ENCODE measurements at regions not wholly inside any gene's neighbourhood (a gene's known extent, or its start where the extent isn't known, plus 50 kb on each side); places are given as distances from the start of the nearest gene placed in this dataset.

DNA sequence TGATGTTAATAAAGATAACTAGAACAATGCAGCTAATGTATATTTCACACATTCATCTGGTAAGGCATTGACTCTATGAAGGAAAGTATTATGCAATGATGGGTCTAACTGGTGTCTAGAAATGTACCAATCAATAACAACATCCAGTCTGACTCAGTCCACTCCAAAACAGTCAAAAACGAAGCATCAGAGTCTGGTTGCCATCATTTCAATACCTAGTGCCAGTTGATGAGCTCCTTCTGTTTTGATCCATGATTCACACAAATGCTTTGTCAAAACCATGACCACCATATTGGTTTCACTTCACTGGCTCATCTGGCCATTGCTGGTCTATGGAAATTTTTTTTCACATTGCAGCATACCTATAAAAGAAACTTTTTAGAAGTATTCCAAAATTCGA lies 747.2 kb upstream of the TMEM132C start:
- no peak for DNase-seq (ENCODE audit: low read depth, low spot score)
- no peak for TF ChIP-seq CTCF (IDR thresholded peaks at IDR 0.05; ENCODE audit: low read depth, low read length)

DNA sequence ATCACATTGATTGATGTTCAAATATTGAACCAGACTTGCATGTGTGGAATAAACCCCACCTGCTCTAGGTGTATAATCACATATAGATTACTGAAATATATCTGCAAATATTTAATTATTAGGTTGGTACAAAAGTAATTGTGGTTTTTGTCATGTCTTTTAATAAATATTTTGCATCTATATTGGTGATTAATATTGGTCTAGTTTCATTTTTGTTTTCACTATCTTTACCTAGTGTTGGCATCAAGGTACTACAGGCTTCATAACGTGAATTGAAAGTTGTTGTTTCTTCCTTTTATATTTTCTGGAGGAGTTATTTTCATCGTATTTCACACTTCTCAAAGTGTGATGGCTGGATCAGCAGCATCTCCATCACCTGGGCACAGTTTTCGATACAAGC lies 740.0 kb upstream of the TMEM132C start:
- DNase-seq (ENCODE audit: low read depth, low spot score) = no peak
- ChIA-PET POLR2A (no interaction called here), CTCF (no interaction called here)

More for the DNA sequence above, 747.2 kb upstream of the TMEM132C start:
- H3K27me3 ChIP-seq (ENCODE audit: control insufficient read depth, insufficient read depth, low read length) = no peaks in the 10 kb centered on the region
- POLR2A ChIA-PET = no interaction called here
- H3K27ac ChIP-seq (ENCODE audit: low read depth, low read length) = no peak overlapping the region
- H3K4me3 ChIP-seq (ENCODE audit: low read depth, low read length) = no peak overlapping the region
- no peaks in the 10 kb centered on the region for H3K9me3 ChIP-seq (ENCODE audit: control insufficient read depth, insufficient read depth, low read length)
- CTCF ChIA-PET = no interaction called here

DNA sequence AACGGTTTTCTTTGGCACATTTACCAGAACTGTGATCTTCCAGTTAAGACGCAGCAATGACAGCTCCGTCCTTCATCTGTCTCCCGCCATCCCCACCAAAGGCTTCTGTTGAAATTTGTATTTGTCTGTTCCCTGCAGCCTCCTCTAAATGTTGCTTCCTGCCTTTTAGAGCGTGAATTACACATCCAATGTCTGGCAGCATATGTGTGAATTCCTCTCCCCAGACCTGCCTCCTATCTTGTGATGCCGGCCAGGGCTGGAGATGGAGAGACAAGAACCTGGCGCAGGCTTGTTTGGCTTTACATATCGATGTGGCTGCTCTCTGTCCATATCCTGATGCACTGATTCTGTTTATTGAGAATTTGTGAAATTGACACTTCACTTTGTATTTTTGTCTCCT lies 738.4 kb upstream of the TMEM132C start:
- POLR2A ChIA-PET = no interaction called here
- Histone ChIP-seq H3K9me3 (ENCODE audit: control insufficient read depth, insufficient read depth, low read length) (no peaks in the 10 kb centered on the region; the same call in 1 of the 2 replicates), H3K27ac (ENCODE audit: low read depth, low read length) (no peak overlapping the region), H3K27me3 (ENCODE audit: control insufficient read depth, insufficient read depth, low read length) (no peaks in the 10 kb centered on the region), H3K4me3 (ENCODE audit: low read depth, low read length) (no peak overlapping the region)
- CTCF ChIA-PET = no interaction called here
- no peak for DNase-seq (ENCODE audit: low read depth, low spot score)
- no peak for TF ChIP-seq CTCF (IDR thresholded peaks at IDR 0.05; ENCODE audit: low read depth, low read length)

More for the DNA sequence above, 740.0 kb upstream of the TMEM132C start:
- Histone ChIP-seq H3K27me3 (ENCODE audit: control insufficient read depth, insufficient read depth, low read length) (no peaks in the 10 kb centered on the region), H3K9me3 (ENCODE audit: control insufficient read depth, insufficient read depth, low read length) (no peaks in the 10 kb centered on the region; the same call in 1 of the 2 replicates), H3K27ac (ENCODE audit: low read depth, low read length) (no peak overlapping the region), H3K4me3 (ENCODE audit: low read depth, low read length) (no peak overlapping the region)
- TF ChIP-seq CTCF (IDR thresholded peaks at IDR 0.05; ENCODE audit: low read depth, low read length) = peak; percentile 6; the same call in 1 of the 2 replicates

DNA sequence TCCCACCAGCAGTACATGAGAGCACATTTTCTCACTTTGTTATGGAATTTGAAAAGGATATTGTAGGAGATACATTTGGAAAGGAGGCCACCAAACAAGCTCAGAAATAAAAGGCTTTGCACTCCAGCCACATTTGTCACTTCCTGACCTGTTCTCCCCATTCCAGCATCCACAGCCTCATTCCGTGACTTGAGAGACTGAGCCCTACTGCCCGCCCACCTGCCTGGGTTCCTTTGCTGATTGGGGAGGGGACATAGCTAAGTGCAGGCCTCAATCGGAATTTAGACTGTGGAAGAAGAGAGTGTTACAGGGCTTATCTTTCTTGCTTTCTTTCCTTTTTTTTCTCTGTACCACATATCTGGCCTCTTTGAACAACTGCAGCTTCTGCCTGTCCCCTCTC lies 735.4 kb upstream of the TMEM132C start:
- H3K9me3 ChIP-seq (ENCODE audit: control insufficient read depth, insufficient read depth, low read length) = no peaks in the 10 kb centered on the region; the same call in 1 of the 2 replicates
- H3K4me3 ChIP-seq (ENCODE audit: low read depth, low read length) = no peak overlapping the region
- no peak overlapping the region for H3K27ac ChIP-seq (ENCODE audit: low read depth, low read length)
- H3K27me3 ChIP-seq (ENCODE audit: control insufficient read depth, insufficient read depth, low read length) = no peaks in the 10 kb centered on the region
- no peak for TF ChIP-seq CTCF (IDR thresholded peaks at IDR 0.05; ENCODE audit: low read depth, low read length)
- POLR2A ChIA-PET = no interaction called here
- CTCF ChIA-PET = no interaction called here
- no peak for DNase-seq (ENCODE audit: low read depth, low spot score)

DNA sequence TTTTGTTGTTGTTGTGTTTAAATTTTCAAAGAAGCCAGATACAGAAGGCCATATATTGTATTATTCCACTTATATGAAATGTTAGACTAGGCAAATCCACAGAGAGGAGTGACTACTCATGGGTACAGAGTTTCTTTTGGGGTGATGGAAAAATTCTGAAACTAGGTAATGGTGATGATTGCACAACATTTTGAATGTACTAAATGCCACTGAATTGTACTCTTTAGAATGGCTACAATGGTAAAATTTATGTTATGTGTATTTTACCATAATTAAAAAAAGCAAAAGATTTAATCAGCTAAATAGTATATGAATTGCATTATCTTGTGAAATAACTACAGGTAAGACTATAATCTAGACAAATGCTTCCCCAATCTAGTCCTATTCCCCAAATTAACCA lies 733.6 kb upstream of the TMEM132C start:
- ChIA-PET POLR2A (no interaction called here), CTCF (no interaction called here)
- no peak overlapping the region for H3K4me3 ChIP-seq (ENCODE audit: low read depth, low read length)
- H3K27ac ChIP-seq (ENCODE audit: low read depth, low read length) = no peak overlapping the region
- H3K9me3 ChIP-seq (ENCODE audit: control insufficient read depth, insufficient read depth, low read length) = no peaks in the 10 kb centered on the region; the same call in 1 of the 2 replicates
- no peak for DNase-seq (ENCODE audit: low read depth, low spot score)
- H3K27me3 ChIP-seq (ENCODE audit: control insufficient read depth, insufficient read depth, low read length) = no peaks in the 10 kb centered on the region
- no peak for TF ChIP-seq CTCF (IDR thresholded peaks at IDR 0.05; ENCODE audit: low read depth, low read length)
